Liver (tissue), 3 donors: ENCODE measurements at regions not wholly inside any gene's neighbourhood (a gene's known extent, or its start where the extent isn't known, plus 50 kb on each side); places are given as distances from the start of the nearest gene placed in this dataset.

Source experiments
- EGR1 ChIP-seq, 2 donors: IDR thresholded peaks; 2 replicates each; pipeline ENCODE4 v1.6.1; 2016 to 2018; ENCODE audit warnings: antibody characterized with exemption in 2 of 2, low read depth in 2 of 2
- FOXA1 ChIP-seq: IDR thresholded peaks from 2 replicates; pipeline ENCODE4 v1.6.1; 2016; ENCODE audit warnings: antibody characterized with exemption
- GABPA ChIP-seq, 2 donors: IDR thresholded peaks in 1 of 2; conservative IDR thresholded peaks in 1 of 2; 2 replicates each; pipeline ENCODE4 v1.6.1; 2016; ENCODE audit warnings: antibody characterized with exemption in 2 of 2, mild to moderate bottlenecking in 1 of 2, moderate library complexity in 1 of 2
- JUND ChIP-seq, 2 donors: IDR thresholded peaks; 2 replicates each; pipeline ENCODE4 v1.6.1; 2016; ENCODE audit warnings: antibody characterized with exemption in 2 of 2
- RAD21 ChIP-seq, 2 donors: IDR thresholded peaks; 2 replicates each; pipeline ENCODE4 v1.6.1; 2016; ENCODE audit warnings: antibody characterized with exemption in 2 of 2, mild to moderate bottlenecking in 2 of 2
- RXRA ChIP-seq, 2 donors: IDR thresholded peaks; 2 replicates each; pipeline ENCODE4 v1.6.1; 2017 to 2018; ENCODE audit warnings: antibody characterized with exemption in 2 of 2, mild to moderate bottlenecking in 1 of 2
- SP1 ChIP-seq: IDR thresholded peaks from 2 replicates; pipeline ENCODE4 v1.6.1; 2018; ENCODE audit warnings: antibody characterized with exemption, mild to moderate bottlenecking
- TAF1 ChIP-seq: conservative IDR thresholded peaks from 2 replicates; pipeline ENCODE4 v1.6.1; 2016; ENCODE audit warnings: antibody characterized with exemption, mild to moderate bottlenecking
- YY1 ChIP-seq: IDR thresholded peaks from 2 replicates; pipeline ENCODE4 v1.6.1; 2016; ENCODE audit warnings: antibody characterized with exemption, mild to moderate bottlenecking
- TF ChIP-seq, protein P1 (sequence below): fragments of 150-350 bp; IDR thresholded peaks from 2 replicates; pipeline ENCODE4 v1.5.1; 2017; ENCODE audit warnings: improper control_type of control experiment, low read depth, low read length; ENCODE audit not compliant: missing input control
- TF ChIP-seq, protein P2 (sequence below): IDR thresholded peaks from 2 replicates; pipeline ENCODE4 v1.6.1; 2016; ENCODE audit warnings: antibody characterized with exemption
- TF ChIP-seq, protein P3 (sequence below): IDR thresholded peaks from 2 replicates; pipeline ENCODE4 v1.6.1; 2016; ENCODE audit warnings: antibody characterized with exemption
- TF ChIP-seq, protein P4 (sequence below): IDR thresholded peaks from 2 replicates; pipeline ENCODE4 v1.6.1; 2016; ENCODE audit warnings: antibody characterized with exemption, mild to moderate bottlenecking
- donor health status: healthy.
- donor health status: healthy.

DNA sequence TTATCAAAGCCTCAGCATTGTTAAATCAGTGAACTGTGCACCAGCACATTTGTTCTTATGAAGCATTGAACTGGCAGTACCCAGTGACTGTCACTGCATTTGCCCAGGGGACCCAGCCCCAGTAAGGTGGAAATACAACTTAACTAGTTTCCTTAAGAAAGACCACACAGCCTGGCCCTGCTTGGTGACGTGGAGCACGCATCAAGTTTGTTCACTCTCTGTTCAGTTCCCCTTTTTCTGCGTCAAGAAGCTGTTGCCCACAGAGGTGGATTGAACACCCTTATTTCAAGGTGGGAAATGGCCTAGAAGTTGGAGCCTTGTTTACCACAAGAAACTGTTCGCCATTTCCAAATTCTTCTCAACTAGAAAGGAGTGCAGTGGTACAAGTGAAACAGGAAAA lies 69.9 kb upstream of the AGBL1 start:
- TF ChIP-seq, protein P1, sequence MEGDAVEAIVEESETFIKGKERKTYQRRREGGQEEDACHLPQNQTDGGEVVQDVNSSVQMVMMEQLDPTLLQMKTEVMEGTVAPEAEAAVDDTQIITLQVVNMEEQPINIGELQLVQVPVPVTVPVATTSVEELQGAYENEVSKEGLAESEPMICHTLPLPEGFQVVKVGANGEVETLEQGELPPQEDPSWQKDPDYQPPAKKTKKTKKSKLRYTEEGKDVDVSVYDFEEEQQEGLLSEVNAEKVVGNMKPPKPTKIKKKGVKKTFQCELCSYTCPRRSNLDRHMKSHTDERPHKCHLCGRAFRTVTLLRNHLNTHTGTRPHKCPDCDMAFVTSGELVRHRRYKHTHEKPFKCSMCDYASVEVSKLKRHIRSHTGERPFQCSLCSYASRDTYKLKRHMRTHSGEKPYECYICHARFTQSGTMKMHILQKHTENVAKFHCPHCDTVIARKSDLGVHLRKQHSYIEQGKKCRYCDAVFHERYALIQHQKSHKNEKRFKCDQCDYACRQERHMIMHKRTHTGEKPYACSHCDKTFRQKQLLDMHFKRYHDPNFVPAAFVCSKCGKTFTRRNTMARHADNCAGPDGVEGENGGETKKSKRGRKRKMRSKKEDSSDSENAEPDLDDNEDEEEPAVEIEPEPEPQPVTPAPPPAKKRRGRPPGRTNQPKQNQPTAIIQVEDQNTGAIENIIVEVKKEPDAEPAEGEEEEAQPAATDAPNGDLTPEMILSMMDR = no peak
- TF ChIP-seq, protein P2, sequence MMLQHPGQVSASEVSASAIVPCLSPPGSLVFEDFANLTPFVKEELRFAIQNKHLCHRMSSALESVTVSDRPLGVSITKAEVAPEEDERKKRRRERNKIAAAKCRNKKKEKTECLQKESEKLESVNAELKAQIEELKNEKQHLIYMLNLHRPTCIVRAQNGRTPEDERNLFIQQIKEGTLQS = no peak
- no peak for TF ChIP-seq RXRA (IDR thresholded peaks at IDR 0.05)
- no peak for TF ChIP-seq RAD21 (IDR thresholded peaks at IDR 0.05)
- TF ChIP-seq, protein P3, sequence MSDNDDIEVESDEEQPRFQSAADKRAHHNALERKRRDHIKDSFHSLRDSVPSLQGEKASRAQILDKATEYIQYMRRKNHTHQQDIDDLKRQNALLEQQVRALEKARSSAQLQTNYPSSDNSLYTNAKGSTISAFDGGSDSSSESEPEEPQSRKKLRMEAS = no peak
- no peak for TF ChIP-seq GABPA (IDR thresholded peaks at IDR 0.05 in 1 of 2, conservative IDR thresholded peaks at IDR 0.05 in 1 of 2)
- TF ChIP-seq YY1 = no peak
- TF ChIP-seq EGR1 (IDR thresholded peaks at IDR 0.05; ENCODE audit: low read depth in 2 of 2) = no peak
- TF ChIP-seq SP1 = no peak
- TF ChIP-seq TAF1 = no peak
- no peak for TF ChIP-seq JUND (IDR thresholded peaks at IDR 0.05)
- TF ChIP-seq, protein P4, sequence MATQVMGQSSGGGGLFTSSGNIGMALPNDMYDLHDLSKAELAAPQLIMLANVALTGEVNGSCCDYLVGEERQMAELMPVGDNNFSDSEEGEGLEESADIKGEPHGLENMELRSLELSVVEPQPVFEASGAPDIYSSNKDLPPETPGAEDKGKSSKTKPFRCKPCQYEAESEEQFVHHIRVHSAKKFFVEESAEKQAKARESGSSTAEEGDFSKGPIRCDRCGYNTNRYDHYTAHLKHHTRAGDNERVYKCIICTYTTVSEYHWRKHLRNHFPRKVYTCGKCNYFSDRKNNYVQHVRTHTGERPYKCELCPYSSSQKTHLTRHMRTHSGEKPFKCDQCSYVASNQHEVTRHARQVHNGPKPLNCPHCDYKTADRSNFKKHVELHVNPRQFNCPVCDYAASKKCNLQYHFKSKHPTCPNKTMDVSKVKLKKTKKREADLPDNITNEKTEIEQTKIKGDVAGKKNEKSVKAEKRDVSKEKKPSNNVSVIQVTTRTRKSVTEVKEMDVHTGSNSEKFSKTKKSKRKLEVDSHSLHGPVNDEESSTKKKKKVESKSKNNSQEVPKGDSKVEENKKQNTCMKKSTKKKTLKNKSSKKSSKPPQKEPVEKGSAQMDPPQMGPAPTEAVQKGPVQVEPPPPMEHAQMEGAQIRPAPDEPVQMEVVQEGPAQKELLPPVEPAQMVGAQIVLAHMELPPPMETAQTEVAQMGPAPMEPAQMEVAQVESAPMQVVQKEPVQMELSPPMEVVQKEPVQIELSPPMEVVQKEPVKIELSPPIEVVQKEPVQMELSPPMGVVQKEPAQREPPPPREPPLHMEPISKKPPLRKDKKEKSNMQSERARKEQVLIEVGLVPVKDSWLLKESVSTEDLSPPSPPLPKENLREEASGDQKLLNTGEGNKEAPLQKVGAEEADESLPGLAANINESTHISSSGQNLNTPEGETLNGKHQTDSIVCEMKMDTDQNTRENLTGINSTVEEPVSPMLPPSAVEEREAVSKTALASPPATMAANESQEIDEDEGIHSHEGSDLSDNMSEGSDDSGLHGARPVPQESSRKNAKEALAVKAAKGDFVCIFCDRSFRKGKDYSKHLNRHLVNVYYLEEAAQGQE = no peak
- TF ChIP-seq FOXA1 = no peak
